WTC11 (cell line): ENCODE measurements at regions not wholly inside any gene's neighbourhood (a gene's known extent, or its start where the extent isn't known, plus 50 kb on each side); places are given as distances from the start of the nearest gene placed in this dataset.

Source experiments
- ATAC-seq: fragments of 200-7000 bp; cut with Tn5 transposase; 2 replicates; pipeline ENCODE4 v1.10.0; 2021; ENCODE audit warnings: mild to moderate bottlenecking, moderate library complexity
- CTCF ChIA-PET: fragments of 300-600 bp; sonication (Branson Sonifier 250); formaldehyde crosslinking; loops from one replicate; lab custom pipeline; 2021; ENCODE audit warnings: antibody characterized with exemption; lab: Charles Lee
- POLR2A ChIA-PET: fragments of 350-600 bp; sonication (Branson Sonifier 250); formaldehyde crosslinking; loops from one replicate; lab custom pipeline; 2021; ENCODE audit warnings: antibody characterized with exemption; lab: Charles Lee
- DNase-seq: peaks from one replicate; pipeline ENCODE4 v3.0.0; 2021; ENCODE audit warnings: low spot score
- H3K27ac Mint-ChIP-seq: 2 replicates; pipeline ENCODE4 v1.8.0; 2021; ENCODE audit warnings: mixed read lengths
- H3K27me3 Mint-ChIP-seq: 2 replicates; pipeline ENCODE4 v1.8.0; 2021; ENCODE audit warnings: low read depth, mild to moderate bottlenecking, moderate library complexity, mixed read lengths
- H3K36me3 Mint-ChIP-seq: 2 replicates; pipeline ENCODE4 v1.8.0; 2021; ENCODE audit warnings: mixed read lengths
- H3K4me1 Mint-ChIP-seq: 2 replicates; pipeline ENCODE4 v1.8.0; 2022; ENCODE audit warnings: mixed read lengths
- H3K4me3 Mint-ChIP-seq: 2 replicates; pipeline ENCODE4 v1.8.0; 2021; ENCODE audit warnings: mild to moderate bottlenecking, moderate library complexity, mixed read lengths
- H3K9me3 Mint-ChIP-seq: 2 replicates; pipeline ENCODE4 v1.8.0; 2021; ENCODE audit warnings: mixed read lengths
- CREM ChIP-seq: sonication (generic); formaldehyde crosslinking; IDR thresholded peaks from 2 replicates; pipeline ENCODE4 v1.8.1; 2022; ENCODE audit warnings: mild to moderate bottlenecking, missing genetic modification reagents, moderate library complexity
- FOXP1 ChIP-seq: sonication (generic); formaldehyde crosslinking; IDR thresholded peaks from 2 replicates; pipeline ENCODE4 v1.8.0; 2022; ENCODE audit warnings: missing genetic modification reagents, mild to moderate bottlenecking, moderate library complexity, borderline replicate concordance
- JUN ChIP-seq: sonication (generic); formaldehyde crosslinking; IDR thresholded peaks from 2 replicates; pipeline ENCODE4 v1.8.0; 2023; ENCODE audit warnings: mild to moderate bottlenecking, missing genetic modification reagents
- NR2C2 ChIP-seq: sonication (generic); formaldehyde crosslinking; IDR thresholded peaks from 2 replicates; pipeline ENCODE4 v1.8.0; 2022; ENCODE audit warnings: mild to moderate bottlenecking, missing genetic modification reagents
- PRDM15 ChIP-seq: sonication (generic); formaldehyde crosslinking; IDR thresholded peaks from 2 replicates; pipeline ENCODE4 v1.8.0; 2022; ENCODE audit warnings: missing genetic modification reagents
- PRRX2 ChIP-seq: fragments of 250-450 bp; sonication (Bioruptor Pico); IDR thresholded peaks from 2 replicates; pipeline ENCODE4 v1.8.0; 2021; ENCODE audit warnings: mild to moderate bottlenecking
- RORB ChIP-seq: fragments of 250-450 bp; sonication (Bioruptor Pico); IDR thresholded peaks from 2 replicates; pipeline ENCODE4 v1.9.0; 2021; ENCODE audit warnings: mild to moderate bottlenecking
- SP1 ChIP-seq: sonication (generic); formaldehyde crosslinking; conservative IDR thresholded peaks from 2 replicates; pipeline ENCODE4 v1.8.1; 2022; ENCODE audit warnings: missing genetic modification reagents
- TEAD1 ChIP-seq: sonication (generic); formaldehyde crosslinking; IDR thresholded peaks from 2 replicates; pipeline ENCODE4 v1.8.0; 2022; ENCODE audit warnings: mild to moderate bottlenecking, missing genetic modification reagents
- TP53 ChIP-seq: sonication (generic); formaldehyde crosslinking; IDR thresholded peaks from 2 replicates; pipeline ENCODE4 v1.8.1; 2023; ENCODE audit warnings: mild to moderate bottlenecking, missing genetic modification reagents
- ZNF219 ChIP-seq: sonication (generic); formaldehyde crosslinking; IDR thresholded peaks from 2 replicates; pipeline ENCODE4 v1.8.0; 2023; ENCODE audit warnings: missing genetic modification reagents, mild to moderate bottlenecking, borderline replicate concordance
- ZNF263 ChIP-seq: sonication (generic); formaldehyde crosslinking; IDR thresholded peaks from 2 replicates; pipeline ENCODE4 v1.8.1; 2022; ENCODE audit warnings: low read depth, mild to moderate bottlenecking, moderate library complexity, missing genetic modification reagents
- ZNF281 ChIP-seq: sonication (generic); formaldehyde crosslinking; IDR thresholded peaks from 2 replicates; pipeline ENCODE4 v1.8.0; 2023; ENCODE audit warnings: mild to moderate bottlenecking, missing genetic modification reagents
- ZNF396 ChIP-seq: fragments of 250-450 bp; sonication (Bioruptor Pico); IDR thresholded peaks from 2 replicates; pipeline ENCODE4 v1.8.0; 2021; ENCODE audit warnings: mild to moderate bottlenecking, moderate library complexity, borderline replicate concordance
- ZNF671 ChIP-seq: fragments of 250-450 bp; sonication (Bioruptor Pico); IDR thresholded peaks from 2 replicates; pipeline ENCODE4 v1.8.0; 2021; ENCODE audit warnings: mild to moderate bottlenecking
- TF ChIP-seq, protein P1 (sequence below): sonication (generic); formaldehyde crosslinking; IDR thresholded peaks from 2 replicates; pipeline ENCODE4 v1.8.1; 2022; ENCODE audit warnings: mild to moderate bottlenecking, missing genetic modification reagents, moderate library complexity, borderline replicate concordance
- TF ChIP-seq, protein P2 (sequence below): sonication (generic); formaldehyde crosslinking; IDR thresholded peaks from 2 replicates; pipeline ENCODE4 v1.8.1; 2023; ENCODE audit warnings: mild to moderate bottlenecking, missing genetic modification reagents, moderate library complexity

- H3K9me3 Mint-ChIP-seq = peaks cover 13% of the 10 kb centered on the region
- CTCF ChIA-PET = interaction anchor here (0.6 to 3.3 kb wide), 4 partner anchors 10 to 78 kb away, joined by 3 to 26 read pairs (median 6); no protein-coding TSS in a partner anchor
- peaks cover 25% of the 10 kb centered on the region for H3K4me1 Mint-ChIP-seq
Observed at GRCh38 chr4:3870567-3870962, 104.4 kb downstream of the ADRA2C start.

DNA sequence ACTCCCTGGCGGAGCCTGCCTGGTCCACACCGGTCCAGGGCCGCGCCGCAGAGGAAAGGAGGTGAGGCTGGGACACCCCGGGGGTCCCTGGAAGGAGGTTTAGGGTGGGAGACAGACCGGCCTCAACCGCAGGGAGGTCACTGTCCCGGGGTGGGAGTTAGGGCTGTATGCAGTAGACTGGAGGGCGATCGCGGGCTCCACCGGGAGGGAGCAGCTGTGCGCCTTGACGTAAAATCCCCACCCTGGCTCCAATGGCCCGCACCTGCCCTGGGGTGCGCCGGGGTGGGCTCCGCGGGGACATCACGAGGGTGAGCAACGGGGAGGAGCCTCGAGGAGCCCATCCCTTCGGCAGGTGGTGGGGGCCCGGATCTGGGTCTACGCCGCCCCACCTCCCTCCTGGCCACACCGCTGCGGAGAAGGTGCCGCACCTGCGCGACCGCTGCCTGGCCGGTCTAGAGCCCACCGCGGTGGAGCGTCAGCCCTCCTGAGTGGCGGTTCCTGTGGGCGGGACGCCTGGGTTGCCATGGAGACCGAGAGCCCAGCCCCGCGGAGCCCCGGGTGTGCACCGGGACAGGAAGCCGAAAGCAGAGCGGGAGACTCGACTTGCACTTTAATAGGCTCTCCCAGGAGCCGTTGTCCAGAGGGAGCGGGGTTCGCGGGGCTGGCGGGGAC lies 105.1 kb downstream of the ADRA2C start:
- H3K36me3 Mint-ChIP-seq = peaks cover 7% of the 10 kb centered on the region
- DNase-seq (peak; percentile 91), ATAC-seq (peak; percentile 61)
- H3K9me3 Mint-ChIP-seq = peaks cover 13% of the 10 kb centered on the region
- peak overlapping the region; percentile 71 for H3K4me3 Mint-ChIP-seq
- H3K27ac Mint-ChIP-seq = no peak overlapping the region
- ChIA-PET POLR2A (interaction anchor here (0.6 kb wide), 1 partner anchor 85 kb away, joined by 3 read pairs; no protein-coding TSS in a partner anchor), CTCF (interaction anchor here (1.5 to 3.3 kb wide), 3 partner anchors 10 to 78 kb away, joined by 8 to 26 read pairs (median 10); no protein-coding TSS in a partner anchor)
- peaks cover 36% of the 10 kb centered on the region for H3K27me3 Mint-ChIP-seq
- H3K4me1 Mint-ChIP-seq = peaks cover 25% of the 10 kb centered on the region
- 0 out of 2 replicates have a peak, but pooled peaks have one; percentile 48 for TF ChIP-seq ZNF281 (CRISPR knock-in tag)
- TF ChIP-seq, protein P1, sequence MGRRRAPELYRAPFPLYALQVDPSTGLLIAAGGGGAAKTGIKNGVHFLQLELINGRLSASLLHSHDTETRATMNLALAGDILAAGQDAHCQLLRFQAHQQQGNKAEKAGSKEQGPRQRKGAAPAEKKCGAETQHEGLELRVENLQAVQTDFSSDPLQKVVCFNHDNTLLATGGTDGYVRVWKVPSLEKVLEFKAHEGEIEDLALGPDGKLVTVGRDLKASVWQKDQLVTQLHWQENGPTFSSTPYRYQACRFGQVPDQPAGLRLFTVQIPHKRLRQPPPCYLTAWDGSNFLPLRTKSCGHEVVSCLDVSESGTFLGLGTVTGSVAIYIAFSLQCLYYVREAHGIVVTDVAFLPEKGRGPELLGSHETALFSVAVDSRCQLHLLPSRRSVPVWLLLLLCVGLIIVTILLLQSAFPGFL = no peak
- no peak for TF ChIP-seq FOXP1
- no peak for TF ChIP-seq ZNF671 (CRISPR knock-in tag)
- TF ChIP-seq CREM (CRISPR knock-in tag) = no peak
- 0 out of 2 replicates have a peak, but pooled peaks have one; percentile 43 for TF ChIP-seq ZNF219 (CRISPR knock-in tag)
- peak; percentile 52; the same call in 1 of the 2 replicates for TF ChIP-seq TP53 (CRISPR knock-in tag)
- no peak for TF ChIP-seq JUN (CRISPR knock-in tag)
- 0 out of 2 replicates have a peak, but pooled peaks have one; percentile 8 for TF ChIP-seq TEAD1 (CRISPR knock-in tag)
- TF ChIP-seq RORB (CRISPR knock-in tag) = no peak

More at GRCh38 chr4:3870567-3870962, 104.4 kb downstream of the ADRA2C start:
- DNase-seq = no peak
- ATAC-seq = no peak
- peak overlapping the region; percentile 71 for H3K4me3 Mint-ChIP-seq
- POLR2A ChIA-PET = interaction anchor here (0.7 kb wide), 1 partner anchor 896 kb away, joined by 7 read pairs; no protein-coding TSS in a partner anchor
- no peak overlapping the region for H3K27ac Mint-ChIP-seq
- peaks cover 34% of the 10 kb centered on the region for H3K27me3 Mint-ChIP-seq
- H3K36me3 Mint-ChIP-seq = peaks cover 7% of the 10 kb centered on the region
- TF ChIP-seq ZNF281 (CRISPR knock-in tag) = no peak
- no peak for TF ChIP-seq PRRX2 (CRISPR knock-in tag)
- TF ChIP-seq TEAD1 (CRISPR knock-in tag) = no peak
- no peak for TF ChIP-seq NR2C2
- no peak for TF ChIP-seq SP1 (CRISPR knock-in tag)
- no peak for TF ChIP-seq FOXP1
- no peak for TF ChIP-seq ZNF263 (CRISPR knock-in tag)
- no peak for TF ChIP-seq PRDM15 (CRISPR knock-in tag)
- TF ChIP-seq, protein P2, sequence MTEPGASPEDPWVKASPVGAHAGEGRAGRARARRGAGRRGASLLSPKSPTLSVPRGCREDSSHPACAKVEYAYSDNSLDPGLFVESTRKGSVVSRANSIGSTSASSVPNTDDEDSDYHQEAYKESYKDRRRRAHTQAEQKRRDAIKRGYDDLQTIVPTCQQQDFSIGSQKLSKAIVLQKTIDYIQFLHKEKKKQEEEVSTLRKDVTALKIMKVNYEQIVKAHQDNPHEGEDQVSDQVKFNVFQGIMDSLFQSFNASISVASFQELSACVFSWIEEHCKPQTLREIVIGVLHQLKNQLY (CRISPR knock-in tag) = no peak
- no peak for TF ChIP-seq ZNF396
- TF ChIP-seq, all 79 proteins: peak for 0
